DMS 273 (cell line): ENCODE measurements at regions not wholly inside any gene's neighbourhood (a gene's known extent, or its start where the extent isn't known, plus 50 kb on each side); places are given as distances from the start of the nearest gene placed in this dataset.
A peak's percentile ranks its signal among the peaks of the same experiment; 100 is the strongest.
"Not testable (repeated sequence)": the region's sequence is repeated elsewhere in the genome, so short reads cannot be mapped to it uniquely, and the experiment has no call there.

Experiments
- DNase-seq: peaks from one replicate; lab custom pipeline; 2025; ENCODE audit not compliant: unreplicated experiment; lab: John Stamatoyannopoulos, UW

DNA sequence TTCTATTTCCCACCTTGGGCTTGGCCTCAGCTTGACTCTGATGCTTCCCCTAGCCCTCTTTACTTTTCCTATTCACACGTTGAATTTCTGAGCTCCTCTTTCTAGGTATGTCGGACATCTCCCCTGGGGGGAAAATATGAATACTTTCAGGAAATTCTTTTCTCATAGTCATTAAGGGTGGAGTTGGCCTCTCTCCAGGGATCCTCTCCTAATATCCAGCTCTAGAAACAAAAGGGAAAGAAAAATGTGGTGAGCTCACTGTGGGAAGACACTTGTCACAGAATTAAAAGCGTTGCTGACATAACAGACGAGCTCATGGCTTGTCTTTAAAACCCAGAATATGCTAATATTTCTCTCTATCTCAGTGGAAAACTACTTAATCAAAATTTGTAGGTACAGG lies 132.7 kb upstream of the MEX3C start:
- DNase-seq, result no peak

DNA sequence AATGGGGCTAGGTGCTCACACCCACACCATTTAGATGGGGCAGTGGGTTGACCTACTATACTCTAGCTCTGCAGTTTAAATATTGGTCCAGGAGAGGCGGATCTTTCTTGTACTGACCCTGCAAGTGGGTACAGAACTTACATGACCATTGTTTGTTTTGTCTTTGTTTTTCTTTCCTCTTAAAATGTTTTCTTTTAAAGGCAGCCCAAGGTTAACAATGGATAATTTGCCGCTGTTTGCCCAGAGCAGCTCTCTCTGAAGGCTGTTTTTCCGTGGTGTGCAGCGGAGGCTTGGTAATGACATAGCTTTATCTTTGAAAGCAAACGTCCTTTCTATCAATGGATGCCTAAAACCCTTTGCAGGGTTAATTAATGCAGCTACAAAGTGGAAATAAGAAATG lies 133.3 kb upstream of the MEX3C start:
- no peak for DNase-seq

DNA sequence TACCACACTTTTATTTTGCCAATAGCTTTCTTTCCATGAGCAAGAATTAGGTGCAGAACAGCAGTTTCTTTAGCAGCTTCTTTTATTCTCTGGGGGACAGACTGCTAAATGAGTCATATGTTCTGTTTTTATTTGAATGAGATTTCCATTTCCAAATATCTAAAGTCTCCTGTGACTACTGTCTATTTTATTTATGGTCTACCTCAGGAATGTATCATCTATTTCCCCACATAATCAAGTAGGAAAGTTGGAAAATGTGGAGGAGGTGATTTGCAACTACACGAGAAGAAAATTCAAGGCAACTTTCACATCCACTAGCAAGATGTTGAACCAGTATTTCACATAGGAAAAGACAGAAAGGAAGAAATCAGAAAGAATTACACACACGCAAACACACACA lies 139.9 kb upstream of the MEX3C start:
- DNase-seq, result no peak

DNA sequence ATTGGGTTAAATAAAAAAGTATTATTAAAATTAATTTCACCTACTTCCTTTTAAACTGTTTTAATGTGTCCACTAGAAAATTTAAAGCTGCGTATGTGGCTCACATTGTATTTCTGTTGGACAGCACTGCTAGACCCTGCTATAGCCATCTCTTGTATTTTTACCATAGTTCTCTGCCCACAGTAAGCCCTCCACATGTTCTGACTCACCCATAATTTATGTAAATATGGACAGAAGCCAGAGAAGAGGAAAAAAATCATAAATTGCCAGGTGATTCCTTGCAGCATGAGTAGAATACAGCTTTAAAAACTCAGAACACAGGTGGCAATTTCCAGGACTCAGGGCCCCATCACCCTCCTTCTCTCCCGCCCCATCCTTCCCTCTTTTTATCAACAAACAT lies 142.4 kb upstream of the MEX3C start:
- DNase-seq, result no peak

DNA sequence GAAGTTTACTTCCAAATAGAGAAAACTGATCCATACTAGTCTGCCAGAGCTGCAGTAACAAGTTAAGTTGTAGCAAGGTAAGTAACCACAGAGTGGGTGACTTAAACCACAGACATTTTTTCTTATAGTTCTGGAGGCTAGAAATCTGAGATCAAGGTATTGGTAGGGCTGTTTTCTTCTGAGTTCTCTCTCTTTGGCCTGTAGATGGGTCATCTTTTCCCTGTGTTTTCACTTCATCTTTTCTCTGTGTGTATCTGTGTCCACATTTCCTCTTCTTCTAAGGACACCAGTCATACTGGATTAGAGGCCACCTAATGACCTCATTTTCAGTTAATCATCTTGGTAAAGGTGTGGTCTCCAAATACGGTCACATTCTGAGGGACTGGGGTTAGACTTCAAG lies 142.9 kb upstream of the MEX3C start:
- no peak for DNase-seq

DNA sequence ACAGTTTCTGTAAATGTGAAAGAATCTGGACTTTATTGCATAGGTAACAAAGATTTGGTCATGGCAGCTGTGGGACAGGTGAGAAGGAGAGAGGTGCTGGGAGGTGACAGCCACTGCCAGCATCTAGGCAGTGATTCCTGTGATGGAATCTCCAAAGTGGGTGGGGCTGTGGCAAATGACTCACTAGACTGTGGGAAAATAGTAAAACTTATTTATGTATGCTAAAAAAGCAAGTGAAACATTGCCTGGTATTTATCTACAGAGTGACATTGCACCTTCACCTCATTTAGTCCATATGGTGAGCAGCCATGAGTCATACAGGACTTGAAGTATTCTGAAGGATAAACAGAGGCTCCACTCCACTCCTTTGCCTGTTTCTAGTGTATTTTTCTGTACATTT lies 145.3 kb upstream of the MEX3C start:
- DNase-seq, result peak; percentile 44

DNA sequence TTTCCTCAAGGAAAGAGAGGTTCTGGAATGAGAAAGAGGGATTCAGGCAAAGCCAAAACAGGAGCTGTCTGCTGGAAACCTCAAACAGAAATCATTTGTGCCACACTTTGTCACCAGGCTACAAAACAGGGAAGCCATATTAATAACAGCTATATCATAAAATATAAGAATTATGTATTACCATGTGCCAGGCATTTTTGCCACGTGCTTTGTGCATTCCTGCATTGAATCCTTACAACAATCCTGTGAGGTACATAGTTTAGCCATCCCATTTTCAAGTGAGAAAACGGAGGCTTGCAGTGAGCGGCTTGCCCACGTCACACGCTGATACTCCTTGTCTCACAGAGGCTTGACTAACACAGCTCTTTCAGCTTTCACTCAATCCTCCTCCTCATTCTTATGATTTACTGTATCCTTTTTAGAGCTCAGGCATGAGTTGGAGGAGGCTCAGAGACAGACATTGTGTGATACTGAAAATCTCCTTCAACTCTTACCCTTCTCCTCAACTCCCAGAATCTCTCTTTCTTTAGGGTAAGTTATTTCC lies 148.4 kb upstream of the MEX3C start:
- DNase-seq, result no peak

DNA sequence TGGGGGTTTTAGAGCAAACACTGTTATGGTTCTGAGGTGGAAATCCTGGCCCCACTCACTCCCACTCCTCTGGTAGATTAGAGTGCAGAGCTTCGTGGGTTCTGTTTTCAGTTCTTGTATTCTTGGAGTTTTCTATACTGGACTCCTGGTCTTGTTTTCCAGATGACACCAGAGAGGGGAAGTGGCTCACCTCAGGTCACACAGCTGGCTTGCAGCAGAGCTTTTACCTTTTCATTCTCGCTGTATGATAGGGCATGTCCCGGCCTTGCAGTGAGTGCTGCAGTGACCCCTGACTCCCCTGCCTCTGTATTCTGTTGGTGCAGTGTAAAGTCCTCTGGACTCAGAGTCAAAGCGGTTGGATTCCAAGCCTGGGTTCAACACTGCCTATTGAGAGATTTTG lies 148.9 kb upstream of the MEX3C start:
- DNase-seq, result no peak

DNA sequence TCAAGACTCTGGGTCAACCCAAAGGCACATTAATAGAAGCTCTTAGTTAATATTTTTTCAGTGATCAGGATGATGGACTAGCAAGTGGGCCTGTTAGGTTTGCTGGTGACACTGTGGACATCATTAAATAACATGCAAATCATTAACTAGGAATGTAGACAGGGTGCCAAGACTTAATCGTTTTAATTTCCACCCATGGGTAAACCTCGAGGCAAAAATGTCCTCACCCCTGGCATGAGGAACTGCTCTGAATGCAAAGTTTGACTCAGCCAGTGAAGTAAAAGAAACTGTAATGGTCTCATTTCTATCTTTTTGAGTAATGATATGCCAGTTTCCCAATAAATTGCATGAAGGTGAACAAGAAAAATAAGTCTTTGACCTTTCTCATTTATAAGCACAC lies 152.6 kb upstream of the MEX3C start:
- DNase-seq, result no peak

DNA sequence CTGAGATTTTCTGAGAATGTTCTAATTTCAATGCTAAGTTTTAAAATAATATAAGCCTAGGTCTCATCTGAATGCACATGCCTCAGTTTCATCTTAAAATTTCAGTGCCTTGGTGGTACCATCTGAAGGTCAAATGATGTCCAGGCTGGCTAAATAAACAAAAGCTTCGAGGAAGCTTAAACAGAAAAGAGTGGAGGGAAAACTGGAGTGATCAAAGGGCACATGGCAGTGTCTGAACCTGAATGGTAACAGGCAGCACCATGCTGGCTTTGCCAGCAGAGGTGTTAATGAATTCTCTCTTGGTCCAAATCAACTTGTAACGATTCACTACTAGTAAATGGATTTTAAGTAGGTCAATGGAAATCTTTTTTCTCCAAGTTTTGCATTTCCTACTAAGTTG lies 158.4 kb upstream of the MEX3C start:
- DNase-seq, result no peak

DNA sequence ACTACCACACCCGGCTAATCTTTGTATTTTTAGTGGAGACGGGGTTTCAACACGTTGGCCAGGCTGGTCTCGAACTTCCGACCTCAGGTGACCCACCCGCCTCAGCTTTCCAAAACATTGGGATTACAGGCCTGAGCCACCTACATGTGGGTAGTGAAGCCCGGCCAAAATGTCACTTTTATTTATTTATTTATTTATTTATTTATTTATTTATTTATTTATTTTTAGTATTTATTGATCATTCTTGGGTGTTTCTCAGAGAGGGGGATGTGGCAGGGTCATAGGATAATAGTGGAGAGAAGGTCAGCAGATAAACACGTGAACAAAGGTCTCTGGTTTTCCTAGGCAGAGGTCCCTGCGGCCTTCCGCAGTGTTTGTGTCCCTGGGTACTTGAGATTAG lies 162.8 kb upstream of the MEX3C start:
- not testable (repeated sequence) for DNase-seq

DNA sequence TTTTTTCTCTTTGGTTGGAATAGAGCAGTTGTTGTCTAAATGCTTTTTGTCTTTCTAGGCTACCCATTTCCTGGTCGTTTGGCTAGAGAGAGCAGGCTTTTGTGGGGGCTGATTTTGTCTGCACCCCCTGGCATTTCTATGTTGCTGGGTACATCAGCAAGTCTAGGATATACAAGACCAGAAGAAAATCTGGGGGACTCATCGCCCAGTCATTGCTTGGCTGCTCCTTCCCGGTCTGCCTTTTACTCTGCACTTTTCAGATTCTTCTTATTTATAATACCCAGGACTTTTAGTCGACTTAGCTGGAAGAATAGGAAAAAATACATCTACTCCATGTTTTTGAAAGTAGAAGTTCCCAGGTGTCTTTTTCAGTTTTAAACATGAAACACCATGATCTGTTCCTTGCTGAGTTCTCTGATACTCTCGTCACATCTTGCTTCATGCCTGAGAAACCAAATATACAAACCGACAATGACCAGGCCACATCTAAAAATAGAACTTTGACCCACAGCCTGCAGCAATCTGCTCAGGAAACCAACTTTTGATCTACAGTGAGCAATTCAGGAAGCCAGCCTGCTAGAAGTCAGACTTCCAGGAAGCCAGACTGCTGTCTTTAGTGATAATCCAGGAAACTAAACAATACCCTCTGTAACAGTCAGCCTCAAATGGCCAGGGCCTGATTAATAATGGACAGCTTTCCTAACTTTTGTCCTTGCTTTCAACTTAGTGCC lies 163.8 kb upstream of the MEX3C start:
- DNase-seq, result no peak

DNA sequence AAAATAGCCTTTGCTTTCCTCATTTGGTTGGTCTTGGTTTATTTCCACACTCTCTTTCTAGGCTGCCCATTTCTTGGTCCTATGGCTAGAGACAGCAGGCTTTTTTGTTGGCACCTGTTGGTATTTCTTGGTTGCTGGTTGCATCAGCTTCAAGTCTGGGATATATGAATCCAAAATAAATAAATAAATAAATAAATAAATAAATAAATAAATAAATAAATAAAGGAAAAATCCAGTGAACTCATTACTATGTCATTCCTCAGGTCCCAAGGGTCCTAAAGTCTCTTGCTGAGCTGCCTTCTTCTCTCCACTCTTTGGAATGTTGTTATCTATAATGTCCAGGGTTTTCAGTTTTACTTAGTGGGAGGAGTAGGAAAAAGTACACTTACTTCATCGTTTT lies 165.9 kb upstream of the MEX3C start:
- DNase-seq, result no peak

DNA sequence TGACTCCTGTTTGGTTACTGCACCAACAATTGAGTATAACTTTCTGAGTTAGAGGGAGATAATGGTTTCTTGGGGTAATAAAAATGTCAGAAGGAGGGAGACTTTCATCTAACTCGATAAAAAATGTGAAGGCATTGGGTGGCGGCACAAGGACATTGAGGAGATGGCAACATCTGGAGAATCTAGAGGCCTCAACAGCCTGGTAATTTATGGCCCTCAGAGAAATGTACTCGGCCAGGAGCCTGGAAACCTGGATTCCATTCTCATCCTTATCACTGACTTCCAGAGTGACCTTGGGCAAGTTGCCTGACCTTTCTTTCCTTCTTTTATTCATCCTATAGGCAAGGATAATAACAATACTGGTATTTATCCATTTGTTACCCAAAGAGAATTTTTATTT lies 173.5 kb upstream of the MEX3C start:
- no peak for DNase-seq

DNA sequence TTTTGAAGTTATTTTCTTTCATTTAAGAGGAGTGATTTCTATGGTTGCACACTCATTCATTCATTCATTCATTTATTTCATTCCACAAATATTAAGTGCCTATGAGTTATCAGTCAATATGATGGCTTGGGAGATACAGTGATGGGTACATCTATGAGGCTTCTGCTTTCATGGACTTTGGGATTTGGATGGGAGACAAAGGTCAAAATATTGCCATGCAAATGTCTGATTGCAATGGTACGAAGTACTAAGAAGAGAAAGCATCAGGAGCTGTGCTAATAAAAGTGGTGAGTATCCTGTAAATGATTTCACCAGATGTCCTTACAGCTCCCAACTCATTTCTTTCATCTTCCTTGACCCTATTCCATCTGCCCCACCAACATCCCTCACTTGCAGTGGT lies 174.4 kb upstream of the MEX3C start:
- no peak for DNase-seq

DNA sequence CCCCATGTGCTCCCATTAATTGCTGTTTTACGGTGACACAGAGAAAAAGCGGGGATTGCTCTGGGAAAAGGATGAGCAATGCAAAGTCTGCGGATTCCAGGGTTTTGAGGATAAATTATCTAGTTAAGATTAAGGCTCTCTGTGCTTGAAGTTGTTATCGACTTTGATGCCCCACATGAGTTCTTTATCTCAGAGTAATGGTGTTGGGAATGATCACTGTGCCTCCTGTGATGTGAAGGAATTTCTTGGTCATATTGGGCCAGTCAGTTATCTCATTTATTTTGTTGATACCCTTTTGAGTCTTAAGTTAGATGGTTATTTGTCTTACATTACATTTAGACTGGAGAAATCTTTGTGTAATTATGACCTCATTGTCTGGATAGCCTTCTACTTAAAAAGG lies 184.6 kb upstream of the MEX3C start:
- DNase-seq, result no peak

DNA sequence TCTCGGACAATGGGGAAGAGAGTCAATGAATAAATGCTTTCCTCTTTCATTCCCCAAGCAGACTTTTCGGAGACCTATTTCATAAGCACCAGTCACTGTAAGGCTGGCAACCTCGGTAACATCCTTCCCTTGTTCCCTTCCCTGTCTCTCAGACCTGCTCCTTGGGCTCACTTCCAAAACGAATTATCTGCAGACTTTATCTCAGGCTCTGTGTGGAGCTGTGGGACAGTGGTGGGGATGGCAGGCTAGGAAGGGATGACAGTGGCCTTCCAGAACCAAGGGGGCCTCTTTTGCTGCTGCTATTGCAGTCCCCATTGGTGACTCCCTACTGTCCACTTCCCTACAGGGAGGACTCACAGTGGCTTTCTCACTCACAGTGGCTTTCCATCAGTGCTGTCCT lies 185.6 kb upstream of the MEX3C start:
- no peak for DNase-seq

DNA sequence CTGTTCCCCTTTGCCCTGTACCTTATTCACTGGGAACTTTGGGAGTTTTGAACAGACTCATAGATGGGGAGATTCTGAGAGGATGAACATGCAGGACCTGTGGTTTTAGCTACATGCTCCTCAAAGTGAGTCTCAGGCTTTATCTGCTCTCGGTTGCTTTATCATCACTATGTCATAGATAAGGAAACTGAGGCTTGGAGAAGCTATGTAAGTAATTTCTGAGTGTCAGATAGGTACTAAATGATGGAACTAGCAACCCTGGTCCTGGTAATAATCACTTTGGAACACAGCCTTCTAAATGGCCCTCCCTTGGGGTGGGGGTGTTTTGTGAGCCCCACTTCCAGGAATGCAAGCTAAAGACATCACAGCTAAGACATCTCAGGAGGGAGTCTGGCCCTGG lies 186.2 kb upstream of the MEX3C start:
- DNase-seq, result no peak

DNA sequence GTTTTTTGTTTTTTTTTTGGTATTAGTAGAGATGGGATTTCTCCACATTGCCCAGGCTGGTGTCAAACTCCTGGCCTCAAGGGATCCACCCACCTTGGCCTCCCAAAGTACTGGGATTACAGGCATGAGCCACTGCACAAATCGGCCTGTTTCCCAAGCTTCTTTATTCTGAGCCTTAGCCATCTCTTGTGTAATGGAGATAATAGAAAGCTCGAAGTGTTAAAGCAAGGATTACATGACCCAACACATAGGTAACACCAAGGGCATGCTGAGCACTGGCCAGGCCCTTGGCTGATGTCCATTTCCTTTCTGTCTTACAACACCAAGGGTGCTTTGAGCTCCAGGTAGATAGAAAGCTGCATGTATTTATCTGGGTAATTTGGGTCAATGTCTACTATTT lies 187.8 kb upstream of the MEX3C start:
- DNase-seq, result no peak

DNA sequence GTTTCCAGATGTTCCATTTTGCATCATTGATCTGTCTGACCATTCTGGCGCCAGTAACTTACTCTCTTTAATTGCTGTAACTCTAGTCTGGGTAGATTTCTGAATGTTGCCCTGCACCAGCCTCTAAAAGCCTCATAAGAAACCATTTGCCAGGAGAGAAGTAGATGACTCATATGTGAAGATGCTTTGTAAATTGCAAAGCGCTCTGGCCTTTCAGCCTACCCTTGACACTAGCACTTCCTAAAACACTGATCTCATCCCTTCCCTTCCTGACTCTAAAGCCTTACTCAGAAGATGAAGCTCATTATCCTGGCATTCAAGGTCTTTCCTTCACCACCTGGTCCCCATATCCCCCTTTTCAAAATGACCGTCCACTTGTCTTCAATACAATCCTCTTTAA lies 193.2 kb upstream of the MEX3C start:
- no peak for DNase-seq

DNA sequence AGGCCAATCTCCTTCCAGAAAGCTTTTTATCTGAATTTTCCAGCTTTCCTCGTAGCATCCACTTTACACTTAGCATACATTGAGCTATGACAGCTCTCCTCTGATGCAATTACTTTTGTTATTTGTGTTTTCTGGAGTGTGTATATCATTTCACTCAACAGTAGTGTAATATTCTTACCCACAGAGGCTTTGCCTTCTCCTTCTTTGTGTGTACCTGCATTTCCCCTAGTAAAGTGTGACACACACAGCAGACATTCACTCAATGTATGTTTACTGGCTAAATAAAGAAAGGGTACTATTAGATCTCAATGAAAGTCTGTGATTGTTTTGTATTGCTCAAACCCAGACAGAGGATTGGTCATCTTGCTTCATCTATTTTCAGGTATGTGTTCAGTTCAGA lies 193.7 kb upstream of the MEX3C start:
- DNase-seq, result no peak

DNA sequence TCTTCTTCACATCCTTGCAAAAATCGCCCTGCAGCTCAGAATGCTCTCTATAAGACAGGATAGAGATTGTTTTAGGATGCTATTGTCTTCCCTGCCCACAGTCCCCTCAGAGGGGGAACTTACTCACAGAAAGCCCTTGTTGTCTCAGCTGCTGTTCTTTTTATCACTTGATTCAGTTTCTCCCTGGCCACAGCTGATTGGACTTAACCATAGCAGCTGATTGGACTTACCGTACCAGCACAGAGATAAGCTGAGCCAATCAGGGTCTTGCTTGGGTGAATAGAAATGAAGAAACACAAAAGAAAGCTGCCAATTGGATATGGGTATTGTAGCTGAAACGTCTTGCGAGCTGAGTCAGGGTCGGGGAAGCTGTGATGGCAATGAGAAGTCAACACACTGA lies 194.2 kb upstream of the MEX3C start:
- no peak for DNase-seq

DNA sequence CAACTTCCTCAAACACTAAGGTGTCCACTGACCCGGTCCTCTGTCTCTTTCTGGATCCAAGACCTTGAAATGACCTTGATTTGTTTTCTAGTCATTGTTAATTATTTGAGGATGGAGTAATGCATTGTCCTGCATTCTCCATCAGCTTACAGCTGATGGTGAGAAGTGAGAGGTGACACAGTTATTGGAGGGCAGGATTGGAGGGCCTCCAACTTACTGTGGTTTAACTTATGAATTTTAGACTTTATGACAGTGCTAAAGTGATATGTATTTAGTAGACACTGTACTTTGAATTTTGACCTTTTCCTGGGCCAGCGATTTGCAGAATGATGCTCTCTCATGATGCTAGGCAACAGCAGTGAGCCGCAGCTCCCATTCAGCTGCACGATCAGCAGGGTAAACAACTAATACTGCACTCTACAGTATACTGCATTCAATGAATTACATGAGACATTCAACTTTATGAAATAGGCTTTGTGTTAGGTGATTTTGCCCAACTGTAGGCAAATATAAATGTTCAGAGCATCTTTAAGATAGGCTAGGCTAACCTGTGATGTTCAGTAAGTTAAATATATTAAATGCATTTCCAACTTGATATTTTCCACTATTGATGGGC lies 200.0 kb upstream of the MEX3C start:
- DNase-seq, result no peak
